ENCODE measurements at regions not wholly inside any gene's neighbourhood (a gene's known extent, or its start where the extent isn't known, plus 50 kb on each side); places are given as distances from the start of the nearest gene placed in this dataset.

GRCh38 chr9:119986713-119987112 is 593.3 kb downstream of the CDK5RAP2 start:
- no peaks in the 10 kb centered on the region for H3F3A ChIP-seq (ENCODE audit: insufficient read depth, low read length)
- H3K4me3 ChIP-seq (ENCODE audit: low read depth, low read length, poor library complexity, severe bottlenecking) = no peak overlapping the region
- H3K9me2 ChIP-seq (ENCODE audit: low read depth, low read length) = no peaks in the 10 kb centered on the region
- TF ChIP-seq EZH2 (IDR thresholded peaks at IDR 0.05; ENCODE audit: borderline replicate concordance, low read length) (no peak), CTCF (IDR thresholded peaks at IDR 0.05; ENCODE audit: low read length) (no peak)
- no peaks in the 10 kb centered on the region for H4K20me1 ChIP-seq (ENCODE audit: insufficient read depth, low read length)
- no peak overlapping the region for H3K27ac ChIP-seq (ENCODE audit: low read depth, low read length, poor library complexity, severe bottlenecking)
- H3K4me1 ChIP-seq (ENCODE audit: insufficient read depth, low read length, severe bottlenecking) = no peaks in the 10 kb centered on the region
- H3K9me3 ChIP-seq (ENCODE audit: low read length) = no peaks in the 10 kb centered on the region
- H3K4me2 ChIP-seq (ENCODE audit: low read length) = no peak overlapping the region
- no peak overlapping the region for H3K9ac ChIP-seq (ENCODE audit: low read length)
- H2AFZ ChIP-seq (ENCODE audit: low read length) = no peak overlapping the region
- H3K36me3 ChIP-seq (ENCODE audit: insufficient read depth, low read length) = no peaks in the 10 kb centered on the region
- no peaks in the 10 kb centered on the region for H3K27me3 ChIP-seq (ENCODE audit: insufficient read depth, low read length)
- no peaks in the 10 kb centered on the region for H3K79me2 ChIP-seq (ENCODE audit: insufficient read depth, low read length)

- no peaks in the 10 kb centered on the region for H3K4me1 ChIP-seq (ENCODE audit: insufficient read depth, low read length, severe bottlenecking)
- no peaks in the 10 kb centered on the region for H3K36me3 ChIP-seq (ENCODE audit: insufficient read depth, low read length)
- no peak overlapping the region for H3K4me3 ChIP-seq (ENCODE audit: low read depth, low read length, poor library complexity, severe bottlenecking)
- no peaks in the 10 kb centered on the region for H3K79me2 ChIP-seq (ENCODE audit: insufficient read depth, low read length)
- no peaks in the 10 kb centered on the region for H3K9me3 ChIP-seq (ENCODE audit: low read length)
- no peaks in the 10 kb centered on the region for H3F3A ChIP-seq (ENCODE audit: insufficient read depth, low read length)
- TF ChIP-seq EZH2 (IDR thresholded peaks at IDR 0.05; ENCODE audit: borderline replicate concordance, low read length) (no peak), CTCF (IDR thresholded peaks at IDR 0.05; ENCODE audit: low read length) (0 out of 2 replicates have a peak, but pooled peaks have one; percentile 6)
- H3K27ac ChIP-seq (ENCODE audit: low read depth, low read length, poor library complexity, severe bottlenecking) = no peak overlapping the region
- H3K27me3 ChIP-seq (ENCODE audit: insufficient read depth, low read length) = no peaks in the 10 kb centered on the region
- no peak overlapping the region for H3K4me2 ChIP-seq (ENCODE audit: low read length)
- H2AFZ ChIP-seq (ENCODE audit: low read length) = no peak overlapping the region
- no peak overlapping the region for H3K9ac ChIP-seq (ENCODE audit: low read length)
- no peaks in the 10 kb centered on the region for H3K9me2 ChIP-seq (ENCODE audit: low read depth, low read length)
- no peaks in the 10 kb centered on the region for H4K20me1 ChIP-seq (ENCODE audit: insufficient read depth, low read length)
Observed at GRCh38 chr9:119986205-119986604, 593.8 kb downstream of the CDK5RAP2 start.

GRCh38 chr9:119974026-119974425 is 604.8 kb upstream of the BRINP1 start:
- no peaks in the 10 kb centered on the region for H3K9me3 ChIP-seq (ENCODE audit: low read length)
- no peak for TF ChIP-seq EZH2 (IDR thresholded peaks at IDR 0.05; ENCODE audit: borderline replicate concordance, low read length)
- TF ChIP-seq CTCF (IDR thresholded peaks at IDR 0.05; ENCODE audit: low read length) = no peak
- H3K9me2 ChIP-seq (ENCODE audit: low read depth, low read length) = no peaks in the 10 kb centered on the region
- H3K4me3 ChIP-seq (ENCODE audit: low read depth, low read length, poor library complexity, severe bottlenecking) = no peak overlapping the region
- H3K27me3 ChIP-seq (ENCODE audit: insufficient read depth, low read length) = no peaks in the 10 kb centered on the region
- H3K27ac ChIP-seq (ENCODE audit: low read depth, low read length, poor library complexity, severe bottlenecking) = no peak overlapping the region
- no peaks in the 10 kb centered on the region for H3K79me2 ChIP-seq (ENCODE audit: insufficient read depth, low read length)
- H3K4me2 ChIP-seq (ENCODE audit: low read length) = no peak overlapping the region
- no peaks in the 10 kb centered on the region for H3K4me1 ChIP-seq (ENCODE audit: insufficient read depth, low read length, severe bottlenecking)
- no peaks in the 10 kb centered on the region for H3K36me3 ChIP-seq (ENCODE audit: insufficient read depth, low read length)
- H4K20me1 ChIP-seq (ENCODE audit: insufficient read depth, low read length) = no peaks in the 10 kb centered on the region
- H2AFZ ChIP-seq (ENCODE audit: low read length) = no peak overlapping the region
- no peaks in the 10 kb centered on the region for H3F3A ChIP-seq (ENCODE audit: insufficient read depth, low read length)
- no peak overlapping the region for H3K9ac ChIP-seq (ENCODE audit: low read length)

All from OCI-LY1 (cell line).